ENCODE measurements at regions not wholly inside any gene's neighbourhood (a gene's known extent, or its start where the extent isn't known, plus 50 kb on each side); places are given as distances from the start of the nearest gene placed in this dataset.

- TF ChIP-seq POLR2A (IDR thresholded peaks at IDR 0.05) = no peak
- TF ChIP-seq CTCF (IDR thresholded peaks at IDR 0.05) = no peak
- no peak for TF ChIP-seq POLR2AphosphoS5 (IDR thresholded peaks at IDR 0.05)
Observed at GRCh38 chr9:90449213-90449925, 193.3 kb downstream of the DIRAS2 start.

All from upper lobe of left lung (tissue), 4 donors.